Esophagus muscularis mucosa (tissue), 4 donors: ENCODE measurements at regions not wholly inside any gene's neighbourhood (a gene's known extent, or its start where the extent isn't known, plus 50 kb on each side); places are given as distances from the start of the nearest gene placed in this dataset.

Experiments used
- DNase-seq: peaks from one replicate; pipeline ENCODE4 v3.0.0-alpha.2; 2017; ENCODE audit errors: extremely low spot score
- H3K27ac ChIP-seq, 4 donors: fragments of 200-600 bp; sonication (generic); replicated peaks in 1 of 4; 1 replicate in 3 of 4; 2 replicates in 1 of 4; pipeline ENCODE4 v1.5.1; 2016 to 2019; ENCODE audit warnings: mild to moderate bottlenecking in 1 of 4
- H3K27me3 ChIP-seq, 4 donors: fragments of 200-600 bp; sonication (generic); one replicate each; pipeline versions ENCODE4 v1.5.1 to v1.6.0; 2016 to 2019
- H3K36me3 ChIP-seq, 4 donors: fragments of 200-600 bp; sonication (generic); one replicate each; pipeline ENCODE4 v1.5.1; 2016 to 2019
- H3K4me1 ChIP-seq, 4 donors: fragments of 200-600 bp; sonication (generic); one replicate each; pipeline ENCODE4 v1.5.1; 2016 to 2019
- H3K4me3 ChIP-seq, 4 donors: fragments of 200-600 bp; sonication (generic); 1 replicate in 2 of 4; 2 replicates in 2 of 4; pipeline ENCODE4 v1.5.1; 2016 to 2019; ENCODE audit warnings: mild to moderate bottlenecking in 4 of 4, moderate library complexity in 1 of 4
- H3K9me3 ChIP-seq, 4 donors: fragments of 200-600 bp; sonication (generic); 1 replicate in 3 of 4; 2 replicates in 1 of 4; pipeline ENCODE4 v1.5.1; 2016 to 2019
- CTCF ChIP-seq, 3 experiments: fragments of 200-600 bp in 2 of 3; fragments of 450-650 bp in 1 of 3; sonication (generic) in 2 of 3; IDR thresholded peaks; one replicate each; pipeline ENCODE4 v1.5.1; 2017 to 2019; ENCODE audit warnings: antibody characterized with exemption in 3 of 3, mild to moderate bottlenecking in 2 of 3, moderate library complexity in 1 of 3
- EP300 ChIP-seq: sonication (generic); formaldehyde crosslinking; IDR thresholded peaks from one replicate; pipeline ENCODE4 v1.6.1; 2017; ENCODE audit warnings: antibody characterized with exemption
- POLR2A ChIP-seq: fragments of 450-650 bp; IDR thresholded peaks from one replicate; pipeline ENCODE4 v1.6.1; 2017; ENCODE audit warnings: antibody characterized with exemption, moderate library complexity, mild to moderate bottlenecking, low read depth
- POLR2AphosphoS5 ChIP-seq, 2 donors: sonication (generic); formaldehyde crosslinking; IDR thresholded peaks; one replicate each; pipeline ENCODE4 v1.6.1; 2017; ENCODE audit warnings: antibody characterized with exemption in 2 of 2
- WGBS: methylation state at CpG from one replicate; pipeline ENCODE4 v1.1.5; 2018; 5-methylcytosine and 5-hydroxymethylcytosine counted together
- intact Hi-C: fragments of 100-400 bp; cut with DNase I; formaldehyde crosslinking; loops from one replicate; pipeline ENCODE4 v1.15.1; 2023

GRCh38 chrY:19066447-19067190 is 293.1 kb upstream of the HSFY2 start:
- no CpG with 5 or more reads among the region's 9 CpGs for WGBS
- H3K27ac ChIP-seq: no peak overlapping the region

GRCh38 chrY:19065119-19065518 is 291.6 kb upstream of the HSFY2 start:
- WGBS: no CpG with 5 or more reads among the region's 5 CpGs
- no peaks in the 10 kb centered on the region for H3K9me3 ChIP-seq

More at GRCh38 chrY:19066447-19067190, 293.1 kb upstream of the HSFY2 start:
- intact Hi-C loops: no loop called here
- Histone ChIP-seq H3K27me3 (no peaks in the 10 kb centered on the region), H3K4me3 (no peak overlapping the region), H3K9me3 (no peaks in the 10 kb centered on the region), H3K36me3 (no peaks in the 10 kb centered on the region), H3K4me1 (peaks cover 0 to 22% (median 6%) of the 10 kb centered on the region in 4 donors)
- DNase-seq: no peak
- TF ChIP-seq POLR2A: no peak
- no peak for TF ChIP-seq CTCF (IDR thresholded peaks at IDR 0.05)
- TF ChIP-seq EP300: no peak
- no peak for TF ChIP-seq POLR2AphosphoS5 (IDR thresholded peaks at IDR 0.05)

GRCh38 chrY:19059733-19060132 is 286.2 kb upstream of the HSFY2 start:
- Histone ChIP-seq H3K27ac (no peak overlapping the region), H3K36me3 (no peaks in the 10 kb centered on the region), H3K4me3 (no peak overlapping the region), H3K27me3 (no peaks in the 10 kb centered on the region), H3K4me1 (no peaks in the 10 kb centered on the region), H3K9me3 (no peaks in the 10 kb centered on the region)
- no peak for DNase-seq
- TF ChIP-seq EP300: no peak
- TF ChIP-seq CTCF (IDR thresholded peaks at IDR 0.05): no peak
- TF ChIP-seq POLR2AphosphoS5 (IDR thresholded peaks at IDR 0.05): no peak
- TF ChIP-seq POLR2A: no peak
- intact Hi-C loops: no loop called here
- WGBS: no CpG with 5 or more reads among the region's 3 CpGs

More at GRCh38 chrY:19065119-19065518, 291.6 kb upstream of the HSFY2 start:
- Histone ChIP-seq H3K36me3 (no peaks in the 10 kb centered on the region), H3K4me3 (no peak overlapping the region), H3K27ac (no peak overlapping the region), H3K4me1 (peaks cover 0 to 18% (median 3%) of the 10 kb centered on the region in 4 donors), H3K27me3 (no peaks in the 10 kb centered on the region)
- DNase-seq: no peak
- TF ChIP-seq POLR2AphosphoS5 (IDR thresholded peaks at IDR 0.05) (no peak), CTCF (IDR thresholded peaks at IDR 0.05) (no peak), EP300 (no peak)
- intact Hi-C loops: no loop called here

- WGBS: no CpG with 5 or more reads among the region's 4 CpGs
- Histone ChIP-seq H3K27me3 (no peaks in the 10 kb centered on the region), H3K4me3 (no peak overlapping the region), H3K9me3 (no peaks in the 10 kb centered on the region), H3K27ac (no peak overlapping the region), H3K36me3 (no peaks in the 10 kb centered on the region), H3K4me1 (no peaks in the 10 kb centered on the region)
- intact Hi-C loops: no loop called here
- DNase-seq: no peak
- TF ChIP-seq POLR2A: no peak
- no peak for TF ChIP-seq CTCF (IDR thresholded peaks at IDR 0.05)
- no peak for TF ChIP-seq EP300
- no peak for TF ChIP-seq POLR2AphosphoS5 (IDR thresholded peaks at IDR 0.05)
These were observed 285.4 kb upstream of the HSFY2 start for GRCh38 chrY:19058831-19059370.
